OCI-LY7 (cell line): ENCODE measurements at regions not wholly inside any gene's neighbourhood (a gene's known extent, or its start where the extent isn't known, plus 50 kb on each side); places are given as distances from the start of the nearest gene placed in this dataset.

Source experiments
- BruUV-seq: library from RNA; stranded (reverse); fragments of 400-500 nt; replicated peaks from 2 replicates; lab custom pipeline; 2021; lab: Mats Ljungman, UMichigan
- CTCF ChIA-PET: fragments of 300-600 bp; sonication (Branson Sonifier 250); formaldehyde crosslinking; loops from one replicate; lab custom pipeline; 2022; ENCODE audit warnings: antibody characterized with exemption; ENCODE audit not compliant: unreplicated experiment; lab: Charles Lee
- POLR2A ChIA-PET: fragments of 300-600 bp; sonication (Branson Sonifier 250); formaldehyde crosslinking; loops from one replicate; lab custom pipeline; 2022; ENCODE audit warnings: antibody characterized with exemption; lab: Charles Lee
- DNase-seq: peaks from one replicate; pipeline ENCODE4 v3.0.0-alpha.2; 2015; ENCODE audit warnings: low spot score
- H2AFZ ChIP-seq: fragments of 200-600 bp; sonication (generic), shearing (Covaris generic); 2 replicates; pipeline ENCODE4 v1.6.1; 2014; ENCODE audit warnings: mild to moderate bottlenecking, antibody characterized with exemption, low read length, moderate library complexity
- H3K27ac ChIP-seq: fragments of 200-600 bp; sonication (generic); 2 replicates; pipeline ENCODE4 v1.5.1; 2014; ENCODE audit warnings: mixed run types, low read depth, mild to moderate bottlenecking, moderate library complexity, low read length, inconsistent platforms; ENCODE audit not compliant: poor library complexity, severe bottlenecking
- H3K36me3 ChIP-seq: fragments of 200-600 bp; sonication (generic); 2 replicates; pipeline ENCODE4 v1.6.1; 2014; ENCODE audit warnings: mild to moderate bottlenecking, antibody characterized with exemption, low read length, moderate library complexity, mixed read lengths; ENCODE audit not compliant: insufficient read depth
- H3K4me1 ChIP-seq: fragments of 200-600 bp; sonication (generic); 2 replicates; pipeline ENCODE4 v1.5.1; 2014; ENCODE audit warnings: mild to moderate bottlenecking, low read length; ENCODE audit not compliant: insufficient read depth, poor library complexity, severe bottlenecking
- H3K4me2 ChIP-seq: fragments of 200-600 bp; sonication (generic); 2 replicates; pipeline ENCODE4 v1.6.1; 2014; ENCODE audit warnings: mild to moderate bottlenecking, low read length
- H3K4me3 ChIP-seq: fragments of 200-600 bp; sonication (generic); 2 replicates; pipeline ENCODE4 v1.5.1; 2014; ENCODE audit warnings: mild to moderate bottlenecking, low read depth, low read length; ENCODE audit not compliant: poor library complexity, severe bottlenecking
- H3K79me2 ChIP-seq: fragments of 200-600 bp; sonication (generic); 2 replicates; pipeline ENCODE4 v1.6.1; 2016; ENCODE audit warnings: low read depth, mild to moderate bottlenecking, low read length, moderate library complexity, mixed read lengths; ENCODE audit not compliant: insufficient read depth
- H3K9me2 ChIP-seq: fragments of 200-600 bp; sonication (generic); 2 replicates; pipeline ENCODE4 v1.6.1; 2016; ENCODE audit warnings: mild to moderate bottlenecking, low read length, mixed read lengths; ENCODE audit not compliant: insufficient read depth
- H3K9me3 ChIP-seq: fragments of 200-600 bp; sonication (generic); 2 replicates; pipeline ENCODE4 v1.6.1; 2014; ENCODE audit warnings: mild to moderate bottlenecking, mixed run types, low read length, mixed read lengths
- H4K20me1 ChIP-seq: fragments of 200-600 bp; sonication (generic); 2 replicates; pipeline ENCODE4 v1.6.1; 2014; ENCODE audit warnings: mild to moderate bottlenecking, antibody characterized with exemption, low read length, moderate library complexity, mixed read lengths; ENCODE audit not compliant: insufficient read depth
- EZH2phosphoT487 ChIP-seq: fragments of 200-600 bp; sonication (generic); IDR thresholded peaks from 2 replicates; pipeline ENCODE4 v1.6.1; 2018; ENCODE audit warnings: low read depth, borderline replicate concordance, mild to moderate bottlenecking, mixed run types, antibody characterized with exemption, low read length, moderate library complexity, mixed read lengths
- intact Hi-C: fragments of 100-400 bp; cut with micrococcal nuclease; formaldehyde crosslinking; loops from one replicate; pipeline ENCODE4 v1.10.0; 2022; ENCODE audit not compliant: unreplicated experiment
- TF ChIP-seq, protein P1 (sequence below): fragments of 200-600 bp; sonication (generic); conservative IDR thresholded peaks from 2 replicates; pipeline ENCODE4 v1.5.1; 2014; ENCODE audit warnings: mild to moderate bottlenecking, antibody characterized with exemption, low read length, moderate library complexity, mixed read lengths

DNA sequence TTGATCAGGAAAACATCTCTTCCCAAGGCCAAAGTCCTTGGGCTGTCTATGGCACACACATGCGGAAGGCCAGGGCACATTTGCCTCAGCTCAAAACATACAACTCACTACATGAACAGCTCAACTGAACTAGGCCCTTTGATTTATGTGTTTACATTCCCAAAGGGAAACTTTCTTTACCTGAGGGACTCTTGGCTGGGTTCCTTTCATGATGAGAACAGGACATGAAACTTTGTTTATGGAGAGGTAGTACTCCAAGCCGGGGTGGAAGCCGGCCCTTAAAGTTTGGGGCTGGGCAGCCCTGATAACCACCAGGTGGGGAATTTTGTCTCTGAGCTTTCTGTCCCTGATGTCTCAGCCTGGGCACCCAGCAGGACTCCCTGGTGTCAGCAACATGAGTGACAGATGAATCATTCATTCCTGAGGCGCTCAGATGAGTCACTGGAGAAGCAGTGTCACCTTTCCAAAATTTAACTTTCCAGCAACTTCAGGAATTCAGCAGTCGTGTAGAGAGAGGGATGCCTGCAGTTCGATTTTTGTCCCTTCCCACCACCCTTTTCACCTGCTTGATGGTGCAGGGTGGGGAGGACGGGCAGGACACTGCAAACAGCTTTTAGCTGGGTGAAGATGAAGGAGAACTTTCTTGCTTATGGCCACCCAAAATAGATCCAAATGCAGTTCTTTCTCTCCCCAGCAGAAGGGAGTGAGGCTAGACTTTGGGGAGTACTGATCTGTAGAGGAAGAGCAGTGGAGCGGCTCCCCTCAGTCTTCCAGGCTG lies 331.6 kb downstream of the DYSF start:
- intact Hi-C loops, result no loop called here
- POLR2A ChIA-PET, result interaction anchor here (0.6 kb wide), 1 partner anchor 181 kb away, joined by 3 read pairs; no protein-coding TSS in a partner anchor
- no TSS peak for BruUV-seq

GRCh38 chr2:71783815-71784214 lies 330.5 kb downstream of the DYSF start:
- ChIA-PET POLR2A (no interaction called here), CTCF (no interaction called here)
- Histone ChIP-seq H3K4me2 (no peak overlapping the region), H3K4me1 (no peaks in the 10 kb centered on the region), H3K27ac (no peak overlapping the region), H3K36me3 (no peaks in the 10 kb centered on the region), H3K4me3 (no peak overlapping the region), H2AFZ (no peak overlapping the region), H3K9me3 (no peaks in the 10 kb centered on the region), H3K79me2 (no peaks in the 10 kb centered on the region), H4K20me1 (no peaks in the 10 kb centered on the region), H3K9me2 (no peaks in the 10 kb centered on the region)
- DNase-seq, result no peak
- TF ChIP-seq, protein P1, sequence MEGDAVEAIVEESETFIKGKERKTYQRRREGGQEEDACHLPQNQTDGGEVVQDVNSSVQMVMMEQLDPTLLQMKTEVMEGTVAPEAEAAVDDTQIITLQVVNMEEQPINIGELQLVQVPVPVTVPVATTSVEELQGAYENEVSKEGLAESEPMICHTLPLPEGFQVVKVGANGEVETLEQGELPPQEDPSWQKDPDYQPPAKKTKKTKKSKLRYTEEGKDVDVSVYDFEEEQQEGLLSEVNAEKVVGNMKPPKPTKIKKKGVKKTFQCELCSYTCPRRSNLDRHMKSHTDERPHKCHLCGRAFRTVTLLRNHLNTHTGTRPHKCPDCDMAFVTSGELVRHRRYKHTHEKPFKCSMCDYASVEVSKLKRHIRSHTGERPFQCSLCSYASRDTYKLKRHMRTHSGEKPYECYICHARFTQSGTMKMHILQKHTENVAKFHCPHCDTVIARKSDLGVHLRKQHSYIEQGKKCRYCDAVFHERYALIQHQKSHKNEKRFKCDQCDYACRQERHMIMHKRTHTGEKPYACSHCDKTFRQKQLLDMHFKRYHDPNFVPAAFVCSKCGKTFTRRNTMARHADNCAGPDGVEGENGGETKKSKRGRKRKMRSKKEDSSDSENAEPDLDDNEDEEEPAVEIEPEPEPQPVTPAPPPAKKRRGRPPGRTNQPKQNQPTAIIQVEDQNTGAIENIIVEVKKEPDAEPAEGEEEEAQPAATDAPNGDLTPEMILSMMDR, result no peak
- TF ChIP-seq EZH2phosphoT487, result no peak
- BruUV-seq, result no TSS peak
- intact Hi-C loops, result no loop called here

More for the DNA sequence above, 331.6 kb downstream of the DYSF start:
- Histone ChIP-seq H4K20me1 (no peaks in the 10 kb centered on the region), H3K27ac (no peak overlapping the region), H3K4me2 (no peak overlapping the region), H3K9me2 (no peaks in the 10 kb centered on the region), H3K4me1 (no peaks in the 10 kb centered on the region), H3K4me3 (no peak overlapping the region), H3K36me3 (no peaks in the 10 kb centered on the region), H3K79me2 (no peaks in the 10 kb centered on the region), H2AFZ (no peak overlapping the region), H3K9me3 (no peaks in the 10 kb centered on the region)
- no peak for DNase-seq
- no peak for TF ChIP-seq EZH2phosphoT487
- TF ChIP-seq, protein P1, result no peak
- CTCF ChIA-PET, result no interaction called here

- no TSS peak for BruUV-seq
These were observed 329.9 kb downstream of the DYSF start for GRCh38 chr2:71783215-71783614.

More at GRCh38 chr2:71783215-71783614, 329.9 kb downstream of the DYSF start:
- POLR2A ChIA-PET, result no interaction called here
- Histone ChIP-seq H4K20me1 (no peaks in the 10 kb centered on the region), H3K36me3 (no peaks in the 10 kb centered on the region), H3K4me1 (no peaks in the 10 kb centered on the region), H3K79me2 (no peaks in the 10 kb centered on the region), H3K27ac (no peak overlapping the region), H3K9me3 (no peaks in the 10 kb centered on the region), H3K9me2 (no peaks in the 10 kb centered on the region), H3K4me3 (no peak overlapping the region), H2AFZ (no peak overlapping the region), H3K4me2 (no peak overlapping the region)
- DNase-seq, result no peak
- intact Hi-C loops, result no loop called here
- CTCF ChIA-PET, result no interaction called here
- TF ChIP-seq EZH2phosphoT487, result no peak
- TF ChIP-seq, protein P1, result no peak
